GM18502 (cell line): ENCODE measurements at regions not wholly inside any gene's neighbourhood (a gene's known extent, or its start where the extent isn't known, plus 50 kb on each side); places are given as distances from the start of the nearest gene placed in this dataset.
"Not testable (repeated sequence)": the region's sequence is repeated elsewhere in the genome, so short reads cannot be mapped to it uniquely, and the experiment has no call there.

Experiments used
- ATAC-seq: cut with Tn5 transposase; IDR thresholded peaks from one replicate; pipeline ENCODE4 v1.9.1; 2021; ENCODE audit warnings: mild to moderate bottlenecking; ENCODE audit not compliant: unreplicated experiment, poor library complexity

GRCh38 chr3:81909796-81910195 is 148.4 kb upstream of the GBE1 start:
- no peak for ATAC-seq

GRCh38 chr3:81908561-81908960 is 147.1 kb upstream of the GBE1 start:
- no peak for ATAC-seq

GRCh38 chr3:81898336-81898735 is 136.9 kb upstream of the GBE1 start:
- ATAC-seq = no peak

GRCh38 chr3:81894598-81894997 is 133.2 kb upstream of the GBE1 start:
- no peak for ATAC-seq

GRCh38 chr3:81891055-81891895 is 129.8 kb upstream of the GBE1 start:
- ATAC-seq = no peak

- ATAC-seq = no peak
Measured at GRCh38 chr3:81888914-81889557, 127.6 kb upstream of the GBE1 start.

GRCh38 chr3:81887448-81887847 is 126.0 kb upstream of the GBE1 start:
- ATAC-seq = no peak

- no peak for ATAC-seq
Measured at GRCh38 chr3:81886081-81886480, 124.6 kb upstream of the GBE1 start.

GRCh38 chr3:81884791-81885190 is 123.3 kb upstream of the GBE1 start:
- ATAC-seq = no peak

- no peak for ATAC-seq
Measured at GRCh38 chr3:81876826-81877225, 115.4 kb upstream of the GBE1 start.

- ATAC-seq = no peak
Measured at GRCh38 chr3:81874738-81875137, 113.3 kb upstream of the GBE1 start.

GRCh38 chr3:81872566-81872965 is 111.1 kb upstream of the GBE1 start:
- ATAC-seq = no peak

GRCh38 chr3:81871358-81872155 is 110.1 kb upstream of the GBE1 start:
- no peak for ATAC-seq

- no peak for ATAC-seq
Measured at GRCh38 chr3:81869382-81869781, 107.9 kb upstream of the GBE1 start.

GRCh38 chr3:81868597-81868996 is 107.2 kb upstream of the GBE1 start:
- no peak for ATAC-seq

GRCh38 chr3:81867875-81868274 is 106.4 kb upstream of the GBE1 start:
- no peak for ATAC-seq

- not testable (repeated sequence) for ATAC-seq
Measured at GRCh38 chr3:81865164-81865563, 103.7 kb upstream of the GBE1 start.

- no peak for ATAC-seq
Measured at GRCh38 chr3:81864272-81864671, 102.8 kb upstream of the GBE1 start.

GRCh38 chr3:81863756-81864155 is 102.3 kb upstream of the GBE1 start:
- ATAC-seq = no peak

GRCh38 chr3:81861593-81861992 is 100.1 kb upstream of the GBE1 start:
- no peak for ATAC-seq

- no peak for ATAC-seq
Measured at GRCh38 chr3:81859524-81859923, 98.1 kb upstream of the GBE1 start.
